ENCODE measurements at regions not wholly inside any gene's neighbourhood (a gene's known extent, or its start where the extent isn't known, plus 50 kb on each side); places are given as distances from the start of the nearest gene placed in this dataset.

GRCh38 chr18:1446765-1447164, 542.1 kb downstream of the ADCYAP1 start:
- Histone ChIP-seq H3K36me3 (ENCODE audit: control insufficient read depth in 4 of 4, insufficient read depth in 3 of 4, low read depth in 1 of 4, low read length in 3 of 4) (no peaks in the 10 kb centered on the region), H3K9me3 (ENCODE audit: control insufficient read depth in 4 of 4, low read length in 3 of 4) (no peaks in the 10 kb centered on the region), H3K27ac (ENCODE audit: low read depth in 1 of 2, low read length in 2 of 2) (no peak overlapping the region), H3K4me1 (ENCODE audit: control insufficient read depth in 4 of 4, insufficient read depth in 4 of 4, low read length in 3 of 4) (no peaks in the 10 kb centered on the region), H3K27me3 (ENCODE audit: control insufficient read depth in 4 of 4, insufficient read depth in 4 of 4, low read length in 3 of 4) (no peaks in the 10 kb centered on the region), H3K9ac (ENCODE audit: low read depth in 1 of 2, low read length in 2 of 2) (no peak overlapping the region), H3K4me3 (ENCODE audit: low read depth in 1 of 3, low read length in 3 of 3) (no peak overlapping the region)
- TF ChIP-seq, protein P1, sequence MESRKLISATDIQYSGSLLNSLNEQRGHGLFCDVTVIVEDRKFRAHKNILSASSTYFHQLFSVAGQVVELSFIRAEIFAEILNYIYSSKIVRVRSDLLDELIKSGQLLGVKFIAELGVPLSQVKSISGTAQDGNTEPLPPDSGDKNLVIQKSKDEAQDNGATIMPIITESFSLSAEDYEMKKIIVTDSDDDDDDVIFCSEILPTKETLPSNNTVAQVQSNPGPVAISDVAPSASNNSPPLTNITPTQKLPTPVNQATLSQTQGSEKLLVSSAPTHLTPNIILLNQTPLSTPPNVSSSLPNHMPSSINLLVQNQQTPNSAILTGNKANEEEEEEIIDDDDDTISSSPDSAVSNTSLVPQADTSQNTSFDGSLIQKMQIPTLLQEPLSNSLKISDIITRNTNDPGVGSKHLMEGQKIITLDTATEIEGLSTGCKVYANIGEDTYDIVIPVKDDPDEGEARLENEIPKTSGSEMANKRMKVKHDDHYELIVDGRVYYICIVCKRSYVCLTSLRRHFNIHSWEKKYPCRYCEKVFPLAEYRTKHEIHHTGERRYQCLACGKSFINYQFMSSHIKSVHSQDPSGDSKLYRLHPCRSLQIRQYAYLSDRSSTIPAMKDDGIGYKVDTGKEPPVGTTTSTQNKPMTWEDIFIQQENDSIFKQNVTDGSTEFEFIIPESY (IDR thresholded peaks at IDR 0.05): no peak
- DNase-seq (ENCODE audit: low spot score): no peak
- WGBS: 48% methylated on average over 1 of the region's 1 CpG

GRCh38 chr18:1452821-1453220, 548.1 kb downstream of the ADCYAP1 start:
- TF ChIP-seq HNF4G (IDR thresholded peaks at IDR 0.05) (no peak), YY1 (IDR thresholded peaks at IDR 0.05) (no peak), RAD21 (IDR thresholded peaks at IDR 0.05) (no peak), JUND (IDR thresholded peaks at IDR 0.05) (no peak), SP1 (IDR thresholded peaks at IDR 0.05) (no peak), RXRA (IDR thresholded peaks at IDR 0.05) (no peak), ATF3 (IDR thresholded peaks at IDR 0.05) (no peak), TAF1 (conservative IDR thresholded peaks at IDR 0.05) (no peak)
- TF ChIP-seq, protein P1 (IDR thresholded peaks at IDR 0.05): no peak
- TF ChIP-seq, protein P2, sequence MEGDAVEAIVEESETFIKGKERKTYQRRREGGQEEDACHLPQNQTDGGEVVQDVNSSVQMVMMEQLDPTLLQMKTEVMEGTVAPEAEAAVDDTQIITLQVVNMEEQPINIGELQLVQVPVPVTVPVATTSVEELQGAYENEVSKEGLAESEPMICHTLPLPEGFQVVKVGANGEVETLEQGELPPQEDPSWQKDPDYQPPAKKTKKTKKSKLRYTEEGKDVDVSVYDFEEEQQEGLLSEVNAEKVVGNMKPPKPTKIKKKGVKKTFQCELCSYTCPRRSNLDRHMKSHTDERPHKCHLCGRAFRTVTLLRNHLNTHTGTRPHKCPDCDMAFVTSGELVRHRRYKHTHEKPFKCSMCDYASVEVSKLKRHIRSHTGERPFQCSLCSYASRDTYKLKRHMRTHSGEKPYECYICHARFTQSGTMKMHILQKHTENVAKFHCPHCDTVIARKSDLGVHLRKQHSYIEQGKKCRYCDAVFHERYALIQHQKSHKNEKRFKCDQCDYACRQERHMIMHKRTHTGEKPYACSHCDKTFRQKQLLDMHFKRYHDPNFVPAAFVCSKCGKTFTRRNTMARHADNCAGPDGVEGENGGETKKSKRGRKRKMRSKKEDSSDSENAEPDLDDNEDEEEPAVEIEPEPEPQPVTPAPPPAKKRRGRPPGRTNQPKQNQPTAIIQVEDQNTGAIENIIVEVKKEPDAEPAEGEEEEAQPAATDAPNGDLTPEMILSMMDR (IDR thresholded peaks at IDR 0.05; ENCODE audit: low read depth, low read length, missing input control): no peak

DNA sequence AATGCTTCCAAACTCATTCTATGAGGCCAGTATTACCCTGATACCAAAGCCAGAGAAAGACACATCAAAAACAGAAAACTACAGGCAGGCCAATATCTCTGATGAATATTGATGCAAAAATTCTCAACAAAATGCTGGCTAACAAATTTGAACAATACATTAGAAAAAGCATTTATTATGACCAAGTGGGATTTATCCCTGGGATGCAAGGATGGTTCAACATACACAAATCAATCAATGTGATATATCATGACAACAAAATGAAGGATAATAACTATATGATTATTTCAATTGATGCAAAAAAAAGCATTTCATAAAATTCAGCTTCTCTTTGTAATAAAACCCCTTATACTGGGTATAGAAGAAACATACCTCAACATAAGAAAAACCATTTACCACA, 550.9 kb downstream of the ADCYAP1 start:
- TF ChIP-seq HNF4G (IDR thresholded peaks at IDR 0.05) (no peak), REST (IDR thresholded peaks at IDR 0.05) (no peak), NR2F2 (IDR thresholded peaks at IDR 0.05) (no peak), MAX (IDR thresholded peaks at IDR 0.05) (no peak), HNF4A (conservative IDR thresholded peaks at IDR 0.05) (no peak), YY1 (IDR thresholded peaks at IDR 0.05) (no peak), RXRA (IDR thresholded peaks at IDR 0.05) (no peak), RAD21 (IDR thresholded peaks at IDR 0.05) (no peak), EGR1 (IDR thresholded peaks at IDR 0.05; ENCODE audit: low read depth in 2 of 2) (no peak)
- TF ChIP-seq, protein P1 (IDR thresholded peaks at IDR 0.05): no peak
- H3K27me3 ChIP-seq (ENCODE audit: control insufficient read depth in 4 of 4, insufficient read depth in 4 of 4, low read length in 3 of 4): no peaks in the 10 kb centered on the region
- H3K9me3 ChIP-seq (ENCODE audit: control insufficient read depth in 4 of 4, low read length in 3 of 4): no peaks in the 10 kb centered on the region
- H3K36me3 ChIP-seq (ENCODE audit: control insufficient read depth in 4 of 4, insufficient read depth in 3 of 4, low read depth in 1 of 4, low read length in 3 of 4): no peaks in the 10 kb centered on the region
- no peaks in the 10 kb centered on the region for H3K4me1 ChIP-seq (ENCODE audit: control insufficient read depth in 4 of 4, insufficient read depth in 4 of 4, low read length in 3 of 4)
- H3K27ac ChIP-seq (ENCODE audit: low read depth in 1 of 2, low read length in 2 of 2): no peak overlapping the region
- DNase-seq (ENCODE audit: low spot score): no peak
- no peak overlapping the region for H3K9ac ChIP-seq (ENCODE audit: low read depth in 1 of 2, low read length in 2 of 2)
- H3K4me3 ChIP-seq (ENCODE audit: low read depth in 1 of 3, low read length in 3 of 3): no peak overlapping the region

More at GRCh38 chr18:1452821-1453220, 548.1 kb downstream of the ADCYAP1 start:
- Histone ChIP-seq H3K27me3 (ENCODE audit: control insufficient read depth in 4 of 4, insufficient read depth in 4 of 4, low read length in 3 of 4) (no peaks in the 10 kb centered on the region), H3K36me3 (ENCODE audit: control insufficient read depth in 4 of 4, insufficient read depth in 3 of 4, low read depth in 1 of 4, low read length in 3 of 4) (no peaks in the 10 kb centered on the region), H3K9ac (ENCODE audit: low read depth in 1 of 2, low read length in 2 of 2) (no peak overlapping the region), H3K4me3 (ENCODE audit: low read depth in 1 of 3, low read length in 3 of 3) (no peak overlapping the region), H3K4me1 (ENCODE audit: control insufficient read depth in 4 of 4, insufficient read depth in 4 of 4, low read length in 3 of 4) (no peaks in the 10 kb centered on the region), H3K27ac (ENCODE audit: low read depth in 1 of 2, low read length in 2 of 2) (no peak overlapping the region), H3K9me3 (ENCODE audit: control insufficient read depth in 4 of 4, low read length in 3 of 4) (no peaks in the 10 kb centered on the region)
- DNase-seq (ENCODE audit: low spot score): no peak
- WGBS: 86% methylated on average over 1 of the region's 1 CpG
